GM12873 (cell line): ENCODE measurements at regions not wholly inside any gene's neighbourhood (a gene's known extent, or its start where the extent isn't known, plus 50 kb on each side); places are given as distances from the start of the nearest gene placed in this dataset.

Source experiments
- TF ChIP-seq, protein P1 (sequence below): IDR thresholded peaks from 2 replicates; pipeline ENCODE4 v1.5.1; 2012; ENCODE audit warnings: low read depth, mild to moderate bottlenecking, moderate library complexity, low read length, control low read depth; ENCODE audit not compliant: insufficient read depth; ENCODE audit errors: missing control alignments

DNA sequence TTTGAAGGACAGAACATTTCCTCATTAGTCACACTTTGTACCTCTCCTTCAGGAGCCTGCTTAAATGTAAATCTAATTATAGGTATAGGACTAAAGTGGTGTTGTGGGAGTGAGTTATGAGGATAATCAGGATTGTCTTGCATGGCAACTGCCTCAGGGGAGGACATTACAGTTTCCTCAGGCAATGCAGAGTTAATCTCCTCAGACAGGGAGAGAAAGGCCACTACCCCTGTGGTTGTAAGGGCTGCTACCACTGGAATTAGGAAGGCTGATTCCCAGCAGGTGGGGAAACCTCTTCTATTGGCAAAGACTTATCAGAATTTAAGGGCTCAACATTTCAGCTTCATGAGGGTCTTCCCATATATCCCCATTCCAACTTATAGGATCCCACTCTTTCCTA lies 286.8 kb upstream of the PBX1 start:
- TF ChIP-seq, protein P1, sequence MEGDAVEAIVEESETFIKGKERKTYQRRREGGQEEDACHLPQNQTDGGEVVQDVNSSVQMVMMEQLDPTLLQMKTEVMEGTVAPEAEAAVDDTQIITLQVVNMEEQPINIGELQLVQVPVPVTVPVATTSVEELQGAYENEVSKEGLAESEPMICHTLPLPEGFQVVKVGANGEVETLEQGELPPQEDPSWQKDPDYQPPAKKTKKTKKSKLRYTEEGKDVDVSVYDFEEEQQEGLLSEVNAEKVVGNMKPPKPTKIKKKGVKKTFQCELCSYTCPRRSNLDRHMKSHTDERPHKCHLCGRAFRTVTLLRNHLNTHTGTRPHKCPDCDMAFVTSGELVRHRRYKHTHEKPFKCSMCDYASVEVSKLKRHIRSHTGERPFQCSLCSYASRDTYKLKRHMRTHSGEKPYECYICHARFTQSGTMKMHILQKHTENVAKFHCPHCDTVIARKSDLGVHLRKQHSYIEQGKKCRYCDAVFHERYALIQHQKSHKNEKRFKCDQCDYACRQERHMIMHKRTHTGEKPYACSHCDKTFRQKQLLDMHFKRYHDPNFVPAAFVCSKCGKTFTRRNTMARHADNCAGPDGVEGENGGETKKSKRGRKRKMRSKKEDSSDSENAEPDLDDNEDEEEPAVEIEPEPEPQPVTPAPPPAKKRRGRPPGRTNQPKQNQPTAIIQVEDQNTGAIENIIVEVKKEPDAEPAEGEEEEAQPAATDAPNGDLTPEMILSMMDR, result no peak

DNA sequence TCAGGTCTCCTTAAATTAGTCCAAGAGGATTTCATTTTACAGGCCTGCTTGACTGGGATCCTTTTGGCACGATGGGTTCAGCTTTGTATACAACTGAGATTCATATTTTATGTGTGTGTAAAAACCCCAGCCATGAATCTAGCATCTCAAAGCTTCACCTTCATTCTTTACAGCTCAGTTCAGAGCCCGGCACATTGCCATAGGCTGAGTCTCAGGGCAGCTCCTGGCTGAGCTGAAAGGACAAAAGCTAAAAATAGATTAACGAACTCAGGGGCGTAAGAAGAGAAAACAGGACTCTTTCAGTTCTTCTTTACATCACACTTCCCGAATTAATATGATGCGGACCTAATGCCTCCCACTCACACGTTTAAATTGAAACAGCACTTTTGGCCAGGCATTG lies 262.8 kb upstream of the PBX1 start:
- TF ChIP-seq, protein P1, result no peak

DNA sequence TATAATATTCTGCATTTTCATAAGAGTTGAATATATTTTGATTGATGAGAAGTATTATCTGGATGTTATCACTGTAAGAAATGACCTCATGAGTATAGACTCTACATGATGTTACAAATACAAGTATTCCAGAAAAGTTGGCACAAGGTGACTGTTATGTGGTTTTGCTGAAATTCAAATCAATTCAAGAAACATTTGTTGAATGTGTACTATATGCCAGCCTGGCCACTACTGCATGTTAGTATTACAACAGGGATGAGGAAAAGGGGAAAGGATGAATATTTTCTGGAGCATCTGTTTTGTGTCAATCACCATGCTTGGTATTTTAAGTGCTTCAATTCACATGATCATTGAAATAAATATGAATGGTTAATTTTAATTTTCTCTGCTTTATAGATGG lies 250.9 kb upstream of the PBX1 start:
- TF ChIP-seq, protein P1, result no peak

DNA sequence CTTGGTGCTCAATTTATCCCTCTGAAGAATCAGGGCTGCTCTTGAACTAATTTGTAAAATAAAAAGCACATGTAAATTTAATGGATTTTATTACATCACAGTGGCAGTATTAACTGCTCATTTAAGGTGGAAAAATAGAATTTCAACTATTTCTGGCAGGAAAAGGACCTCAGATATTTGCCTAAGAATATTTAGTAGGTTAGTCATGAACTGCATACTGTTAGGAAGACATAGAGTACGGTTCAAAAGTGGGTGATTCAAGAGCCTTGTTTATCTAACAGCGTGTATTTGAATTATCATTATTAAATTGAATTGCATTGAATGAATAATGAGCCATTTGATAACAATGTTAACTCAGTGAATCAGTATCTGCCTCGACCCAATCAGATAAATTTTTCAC lies 248.8 kb upstream of the PBX1 start:
- TF ChIP-seq, protein P1, result no peak

DNA sequence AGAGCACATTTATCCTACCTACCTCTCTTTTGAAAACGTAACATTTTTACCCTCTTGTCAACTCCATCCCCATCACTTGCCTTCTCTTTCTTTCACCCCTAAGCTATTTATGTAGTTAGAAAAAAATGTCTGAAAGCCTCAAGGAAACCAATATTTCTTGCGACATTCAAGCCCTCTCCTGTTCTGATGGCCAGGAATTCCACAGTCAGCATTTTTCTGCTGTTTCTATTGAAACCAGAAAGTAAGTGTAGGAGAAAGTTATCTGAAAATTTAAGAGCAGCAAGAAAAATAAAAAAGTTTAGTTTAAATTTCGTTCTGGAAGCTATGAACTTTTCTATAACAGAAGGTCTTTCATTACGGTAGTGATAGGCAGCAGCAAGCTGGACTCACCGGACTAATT lies 247.6 kb upstream of the PBX1 start:
- TF ChIP-seq, protein P1, result no peak

DNA sequence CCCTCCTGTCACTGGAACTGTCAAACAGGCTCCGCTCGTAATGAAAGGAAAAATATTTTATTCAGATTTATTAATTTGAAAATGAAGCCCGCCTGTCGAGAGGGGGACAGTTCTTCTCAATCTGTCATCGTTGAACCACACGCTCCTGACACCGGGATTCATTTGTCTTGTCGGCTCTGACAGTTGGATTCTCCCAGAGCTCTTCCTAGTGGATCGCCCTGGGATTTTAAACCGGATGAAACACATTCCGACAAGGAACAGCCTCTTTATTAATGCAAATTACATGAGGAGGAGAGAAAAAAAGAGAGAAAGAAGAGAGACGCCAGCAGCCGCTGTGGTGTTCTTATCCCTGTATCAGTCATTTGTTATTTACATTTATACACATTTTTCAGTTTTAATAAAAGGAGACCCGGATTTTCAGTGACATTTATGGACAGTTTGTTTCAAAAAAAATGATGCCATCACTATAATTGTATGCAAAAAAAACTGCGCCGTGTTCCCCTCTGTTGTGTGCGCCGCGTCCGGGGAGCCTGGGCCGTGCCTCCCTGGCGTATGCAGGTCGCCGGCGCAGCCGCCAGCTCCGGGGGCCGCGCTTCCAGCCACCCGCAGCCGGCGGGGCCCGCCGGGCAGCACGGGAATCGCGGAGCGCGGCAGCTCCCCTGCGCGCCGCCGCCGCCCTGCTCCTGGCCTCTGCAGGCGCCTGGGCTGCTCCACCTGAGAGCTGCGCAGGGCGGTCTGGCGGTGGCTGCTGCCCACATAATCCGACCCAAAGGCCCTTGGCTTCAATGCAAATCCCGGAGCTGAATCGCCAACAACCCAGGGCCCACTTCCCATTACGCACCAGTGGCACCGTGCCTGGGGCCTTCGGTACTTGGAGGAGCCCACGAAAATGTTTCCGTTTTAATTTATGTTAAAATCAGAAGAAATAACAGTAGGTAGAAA lies 237.9 kb upstream of the PBX1 start:
- TF ChIP-seq, protein P1, result no peak

DNA sequence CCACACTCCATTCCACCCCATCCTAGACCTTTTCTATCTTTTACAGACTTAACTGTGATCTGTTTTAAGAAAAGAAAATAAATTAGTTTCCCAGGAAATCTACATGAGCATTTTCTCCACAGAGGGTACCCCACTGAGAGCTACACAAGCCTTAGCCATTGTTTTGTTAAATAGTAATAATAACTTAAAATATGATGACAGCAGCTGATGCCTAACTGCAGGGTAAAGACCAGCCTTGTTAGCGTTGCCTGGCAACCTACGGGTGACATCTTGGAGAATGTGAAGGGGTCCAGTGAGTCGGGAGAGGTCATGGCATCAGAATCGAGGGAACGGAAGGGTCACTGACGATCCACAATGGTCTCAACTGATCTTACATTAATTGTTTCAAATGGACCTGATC lies 233.2 kb upstream of the PBX1 start:
- TF ChIP-seq, protein P1, result no peak
